ENCODE measurements at regions not wholly inside any gene's neighbourhood (a gene's known extent, or its start where the extent isn't known, plus 50 kb on each side); places are given as distances from the start of the nearest gene placed in this dataset.

- H3K4me3 ChIP-seq: no peak overlapping the region
- H3K27ac ChIP-seq (ENCODE audit: extremely low read depth, low read depth, low read length): no peak overlapping the region
- intact Hi-C loops (cut with micrococcal nuclease): no loop called here
- no peaks in the 10 kb centered on the region for H3K79me2 ChIP-seq (ENCODE audit: control insufficient read depth, insufficient read depth, low read length)
- FAIRE-seq (no peak), DNase-seq (ENCODE audit: extremely low read depth in 1 of 4, low spot score in 3 of 4) (no peak), ATAC-seq (no peak)
- no TSS peak for BruUV-seq (replicated peaks)
- in situ Hi-C loops (cut with MboI): no loop called here
- ChIA-PET POLR2A (no interaction called here), CTCF (ENCODE audit: low intra/inter-chr PET ratio) (no interaction called here)
- WGBS (ENCODE audit: insufficient coverage, low coverage, missing lambda C conversion rate): 0% methylated on average over 2 of the region's 2 CpGs
- H3K4me1 ChIP-seq (replicated peaks in 1 of 2; ENCODE audit: control insufficient read depth in 2 of 2, insufficient read depth in 2 of 2, low read length in 2 of 2): no peaks in the 10 kb centered on the region
- H3K36me3 ChIP-seq (ENCODE audit: control insufficient read depth, insufficient read depth, low read length): no peaks in the 10 kb centered on the region
- H3K9ac ChIP-seq (ENCODE audit: insufficient read depth in 1 of 2, low read depth in 2 of 2, low read length in 2 of 2): no peak overlapping the region
- no peaks in the 10 kb centered on the region for H3K9me1 ChIP-seq (ENCODE audit: control insufficient read depth, insufficient read depth, low read length)
- TF ChIP-seq CAMTA2 (CRISPR knock-in tag; conservative IDR thresholded peaks at IDR 0.05): no peak
- TF ChIP-seq ZNF121 (CRISPR knock-in tag; conservative IDR thresholded peaks at IDR 0.05): no peak
- no peak for TF ChIP-seq PHTF2 (CRISPR knock-in tag; IDR thresholded peaks at IDR 0.05)
- no peak for TF ChIP-seq ATF4 (CRISPR knock-in tag; IDR thresholded peaks at IDR 0.05)
- TF ChIP-seq ZNF780A (CRISPR knock-in tag; IDR thresholded peaks at IDR 0.05): no peak
- TF ChIP-seq NR2C2 (CRISPR knock-in tag; IDR thresholded peaks at IDR 0.05): no peak
- TF ChIP-seq NR2C2 (tag; IDR thresholded peaks at IDR 0.05): no peak
- TF ChIP-seq GATA2 (CRISPR knock-in tag; IDR thresholded peaks at IDR 0.05): no peak
- no peak for TF ChIP-seq GABPB2 (CRISPR knock-in tag; conservative IDR thresholded peaks at IDR 0.05)
- TF ChIP-seq NEUROD1 (IDR thresholded peaks at IDR 0.05; ENCODE audit: borderline replicate concordance, low read depth, low read length, partially characterized antibody): no peak
- TF ChIP-seq TFE3 (CRISPR knock-in tag; IDR thresholded peaks at IDR 0.05): no peak
- no peak for TF ChIP-seq DEAF1 (CRISPR knock-in tag; IDR thresholded peaks at IDR 0.05)
- no peak for TF ChIP-seq PHF8 (IDR thresholded peaks at IDR 0.05; ENCODE audit: borderline replicate concordance, low read length)
- no peak for TF ChIP-seq RAD51 (IDR thresholded peaks at IDR 0.05; ENCODE audit: borderline replicate concordance, low read depth)
- no peak for TF ChIP-seq NRF1 (conservative IDR thresholded peaks at IDR 0.05 in 1 of 2, IDR thresholded peaks at IDR 0.05 in 1 of 2)
- no peak for TF ChIP-seq THRAP3 (IDR thresholded peaks at IDR 0.05; ENCODE audit: borderline replicate concordance)
- no peak for TF ChIP-seq ZNF134 (CRISPR knock-in tag; conservative IDR thresholded peaks at IDR 0.05)
- no peak for TF ChIP-seq MTF1 (CRISPR knock-in tag; IDR thresholded peaks at IDR 0.05; ENCODE audit: borderline replicate concordance)
- TF ChIP-seq MLX (CRISPR knock-in tag; conservative IDR thresholded peaks at IDR 0.05): no peak
- H3K4me2 ChIP-seq (ENCODE audit: insufficient read depth, low read length): no peak overlapping the region
- no peaks in the 10 kb centered on the region for H4K20me1 ChIP-seq (replicated peaks; ENCODE audit: control insufficient read depth, insufficient read depth, low read length)
- no peaks in the 10 kb centered on the region for H3K9me3 ChIP-seq (replicated peaks; ENCODE audit: control insufficient read depth, insufficient read depth, low read depth, low read length)
- no peak overlapping the region for H2AFZ ChIP-seq (ENCODE audit: low read depth, low read length)
- H3K27me3 ChIP-seq (ENCODE audit: control insufficient read depth in 2 of 2, insufficient read depth in 2 of 2, low read length in 2 of 2): no peaks in the 10 kb centered on the region
These were observed 331.8 kb upstream of the KLF12 start for GRCh38 chr13:74466020-74466419.

All from K562 (cell line).